ENCODE measurements at regions not wholly inside any gene's neighbourhood (a gene's known extent, or its start where the extent isn't known, plus 50 kb on each side); places are given as distances from the start of the nearest gene placed in this dataset.
"Not testable (repeated sequence)": the region's sequence is repeated elsewhere in the genome, so short reads cannot be mapped to it uniquely, and the experiment has no call there.

- TF ChIP-seq CTCF (IDR thresholded peaks at IDR 0.05) (no peak), POLR2A (IDR thresholded peaks at IDR 0.05) (no peak), POLR2AphosphoS5 (IDR thresholded peaks at IDR 0.05) (no peak), EP300 (IDR thresholded peaks at IDR 0.05) (no peak)
- no peak for ATAC-seq (ENCODE audit: low FRiP score in 2 of 2)
- no peak for DNase-seq
These were observed 211.9 kb upstream of the KIT start for GRCh38 chr4:54445866-54446265.

GRCh38 chr4:54446581-54446980, 211.2 kb upstream of the KIT start:
- H3K9me3 ChIP-seq = peaks cover 0 to 15% (median 4%) of the 10 kb centered on the region in 4 donors
- no peak overlapping the region for H3K27ac ChIP-seq
- no peak for ATAC-seq (ENCODE audit: low FRiP score in 2 of 2)
- no peaks in the 10 kb centered on the region for H3K4me1 ChIP-seq
- H3K36me3 ChIP-seq = no peaks in the 10 kb centered on the region
- WGBS, 2 donors = 32 to 49% methylated on average over 1 of the region's 1 CpG
- DNase-seq = no peak
- TF ChIP-seq EP300 (IDR thresholded peaks at IDR 0.05) (no peak), POLR2A (IDR thresholded peaks at IDR 0.05) (no peak), CTCF (IDR thresholded peaks at IDR 0.05) (no peak), POLR2AphosphoS5 (IDR thresholded peaks at IDR 0.05) (no peak)
- no peak overlapping the region for H3K4me3 ChIP-seq
- H3K27me3 ChIP-seq = no peaks in the 10 kb centered on the region

More at GRCh38 chr4:54445866-54446265, 211.9 kb upstream of the KIT start:
- H3K27ac ChIP-seq = no peak overlapping the region
- H3K9me3 ChIP-seq = peaks cover 0 to 15% (median 4%) of the 10 kb centered on the region in 4 donors
- no peaks in the 10 kb centered on the region for H3K4me1 ChIP-seq
- no peaks in the 10 kb centered on the region for H3K27me3 ChIP-seq
- H3K36me3 ChIP-seq = no peaks in the 10 kb centered on the region
- H3K4me3 ChIP-seq = no peak overlapping the region

- no peak overlapping the region for H3K4me3 ChIP-seq
- DNase-seq (no peak), ATAC-seq (ENCODE audit: low FRiP score in 2 of 2) (no peak)
- no peaks in the 10 kb centered on the region for H3K4me1 ChIP-seq
- H3K36me3 ChIP-seq = no peaks in the 10 kb centered on the region
- no peaks in the 10 kb centered on the region for H3K27me3 ChIP-seq
- no peak overlapping the region for H3K27ac ChIP-seq
- no peak for TF ChIP-seq POLR2AphosphoS5 (IDR thresholded peaks at IDR 0.05)
- no peak for TF ChIP-seq POLR2A (IDR thresholded peaks at IDR 0.05)
- TF ChIP-seq EP300 (IDR thresholded peaks at IDR 0.05) = no peak
- no peak for TF ChIP-seq CTCF (IDR thresholded peaks at IDR 0.05)
- WGBS, 2 donors = 81 to 83% methylated on average over 2 of the region's 2 CpGs
- H3K9me3 ChIP-seq = peaks cover 0 to 15% (median 4%) of the 10 kb centered on the region in 4 donors
These were observed 210.5 kb upstream of the KIT start for GRCh38 chr4:54447304-54447703.

GRCh38 chr4:54449999-54450398, 207.8 kb upstream of the KIT start:
- Histone ChIP-seq H3K4me3 (no peak overlapping the region), H3K27me3 (no peaks in the 10 kb centered on the region), H3K9me3 (peaks cover 0 to 15% (median 4%) of the 10 kb centered on the region in 4 donors), H3K36me3 (no peaks in the 10 kb centered on the region), H3K4me1 (no peaks in the 10 kb centered on the region), H3K27ac (no peak overlapping the region)
- ATAC-seq (ENCODE audit: low FRiP score in 2 of 2) (no peak), DNase-seq (no peak)
- TF ChIP-seq POLR2A (IDR thresholded peaks at IDR 0.05) (no peak), EP300 (IDR thresholded peaks at IDR 0.05) (no peak), CTCF (IDR thresholded peaks at IDR 0.05) (no peak), POLR2AphosphoS5 (IDR thresholded peaks at IDR 0.05) (no peak)
- WGBS, 2 donors = 79 to 96% methylated on average over 5 of the region's 5 CpGs

- WGBS, 2 donors = 84 to 85% methylated on average over 9 of the region's 9 CpGs
- not testable (repeated sequence) for H3K36me3 ChIP-seq; H3K4me1 ChIP-seq; H3K27me3 ChIP-seq; ATAC-seq (ENCODE audit: low FRiP score in 2 of 2); DNase-seq; H3K4me3 ChIP-seq; H3K27ac ChIP-seq; H3K9me3 ChIP-seq
These were observed 190.8 kb upstream of the KIT start for GRCh38 chr4:54466960-54467359.

Measured in upper lobe of left lung (tissue), 6 donors.